AG09309 (cell line): ENCODE measurements at regions not wholly inside any gene's neighbourhood (a gene's known extent, or its start where the extent isn't known, plus 50 kb on each side); places are given as distances from the start of the nearest gene placed in this dataset.

Experiments
- DNase-seq: peaks from one replicate; pipeline ENCODE4 v3.0.0-alpha.2; 2010; ENCODE audit warnings: low read depth
- H3K4me3 ChIP-seq: 2 replicates; pipeline ENCODE4 v1.5.1; 2011; ENCODE audit warnings: mild to moderate bottlenecking, low read depth, low read length, moderate library complexity; ENCODE audit not compliant: control insufficient read depth
- CTCF ChIP-seq: IDR thresholded peaks from 2 replicates; pipeline ENCODE4 v1.5.1; 2011; ENCODE audit warnings: mild to moderate bottlenecking, low read depth, low read length, inconsistent platforms; ENCODE audit not compliant: insufficient read depth, control insufficient read depth; ENCODE audit errors: missing control alignments

- no peak overlapping the region for H3K4me3 ChIP-seq
- no peak for TF ChIP-seq CTCF
- DNase-seq: peak; percentile 11
Measured at GRCh38 chr3:24595796-24596195, 101.1 kb upstream of the THRB start.

- DNase-seq: no peak
- no peak for TF ChIP-seq CTCF
- no peak overlapping the region for H3K4me3 ChIP-seq
Measured at GRCh38 chr3:24596626-24597025, 102.0 kb upstream of the THRB start.

- H3K4me3 ChIP-seq: no peak overlapping the region
- no peak for TF ChIP-seq CTCF
- no peak for DNase-seq
Measured at GRCh38 chr3:24598695-24599470, 104.2 kb upstream of the THRB start.

- no peak for DNase-seq
- no peak overlapping the region for H3K4me3 ChIP-seq
- TF ChIP-seq CTCF: no peak
Measured at GRCh38 chr3:24601066-24601939, 106.7 kb upstream of the THRB start.

- no peak for DNase-seq
- H3K4me3 ChIP-seq: no peak overlapping the region
- TF ChIP-seq CTCF: no peak
Measured at GRCh38 chr3:24604215-24604614, 109.6 kb upstream of the THRB start.

GRCh38 chr3:24605511-24606028 lies 110.9 kb upstream of the THRB start:
- no peak for TF ChIP-seq CTCF
- H3K4me3 ChIP-seq: no peak overlapping the region
- DNase-seq: no peak
